CD4-positive, CD25-positive, alpha-beta regulatory T cell (primary cell): ENCODE measurements at regions not wholly inside any gene's neighbourhood (a gene's known extent, or its start where the extent isn't known, plus 50 kb on each side); places are given as distances from the start of the nearest gene placed in this dataset.
"Not testable (repeated sequence)": the region's sequence is repeated elsewhere in the genome, so short reads cannot be mapped to it uniquely, and the experiment has no call there.

Source experiments
- ATAC-seq, 2 donors: fragments of 150-1000 bp; cut with Tn5 transposase; one replicate each; pipeline ENCODE4 v1.10.0; 2021; ENCODE audit warnings: low read depth in 2 of 2, moderate number of reproducible peaks in 2 of 2, moderate library complexity in 1 of 2
- DNase-seq, 3 donors: peaks; one replicate each; pipeline versions ENCODE4 v3.0.0 to v3.0.0-alpha.2; 2012 to 2022; ENCODE audit warnings: mixed read lengths in 1 of 3
- H3K27ac ChIP-seq: one replicate; pipeline ENCODE4 v1.7.0; 2013; ENCODE audit warnings: mild to moderate bottlenecking, low read length; ENCODE audit not compliant: insufficient read depth, poor library complexity, severe bottlenecking
- H3K27me3 ChIP-seq: one replicate; pipeline ENCODE4 v1.7.0; 2013; ENCODE audit warnings: low read length; ENCODE audit not compliant: control insufficient read depth, insufficient read depth
- H3K36me3 ChIP-seq: one replicate; pipeline ENCODE4 v1.7.0; 2013; ENCODE audit warnings: mild to moderate bottlenecking, low read length, moderate library complexity; ENCODE audit not compliant: control insufficient read depth, insufficient read depth
- H3K4me1 ChIP-seq: 2 replicates; pipeline ENCODE4 v1.7.0; 2013; ENCODE audit warnings: mild to moderate bottlenecking, low read length; ENCODE audit not compliant: insufficient read depth, control insufficient read depth, poor library complexity, severe bottlenecking
- H3K4me3 ChIP-seq: one replicate; pipeline ENCODE4 v1.7.0; 2013; ENCODE audit warnings: low read depth, mild to moderate bottlenecking, low read length, moderate library complexity
- H3K9me3 ChIP-seq, 2 experiments: 1 replicate in 1 of 2; 2 replicates in 1 of 2; pipeline ENCODE4 v1.7.0; 2013; ENCODE audit warnings: low read length in 2 of 2, mild to moderate bottlenecking in 1 of 2, moderate library complexity in 1 of 2; ENCODE audit not compliant: control insufficient read depth in 2 of 2
- H3K27ac Mint-ChIP-seq, 3 donors: one replicate each; pipeline ENCODE4 v1.8.0; 2020 to 2022; ENCODE audit warnings: mild to moderate bottlenecking in 3 of 3, mixed read lengths in 3 of 3, moderate library complexity in 2 of 3
- H3K27me3 Mint-ChIP-seq: one replicate; pipeline ENCODE4 v1.8.0; 2022; ENCODE audit warnings: mild to moderate bottlenecking, mixed read lengths
- H3K36me3 Mint-ChIP-seq: one replicate; pipeline ENCODE4 v1.8.0; 2020; ENCODE audit warnings: mixed read lengths
- H3K4me1 Mint-ChIP-seq, 4 donors: one replicate each; pipeline ENCODE4 v1.8.0; 2020 to 2022; ENCODE audit warnings: mixed read lengths in 4 of 4, mild to moderate bottlenecking in 1 of 4
- H3K4me3 Mint-ChIP-seq, 4 donors: one replicate each; pipeline ENCODE4 v1.8.0; 2020 to 2022; ENCODE audit warnings: mild to moderate bottlenecking in 4 of 4, mixed read lengths in 4 of 4, moderate library complexity in 3 of 4
- H3K9me3 Mint-ChIP-seq, 7 donors: one replicate each; pipeline ENCODE4 v1.8.0; 2020 to 2022; ENCODE audit warnings: mixed read lengths in 7 of 7, mild to moderate bottlenecking in 3 of 7, moderate library complexity in 2 of 7

DNA sequence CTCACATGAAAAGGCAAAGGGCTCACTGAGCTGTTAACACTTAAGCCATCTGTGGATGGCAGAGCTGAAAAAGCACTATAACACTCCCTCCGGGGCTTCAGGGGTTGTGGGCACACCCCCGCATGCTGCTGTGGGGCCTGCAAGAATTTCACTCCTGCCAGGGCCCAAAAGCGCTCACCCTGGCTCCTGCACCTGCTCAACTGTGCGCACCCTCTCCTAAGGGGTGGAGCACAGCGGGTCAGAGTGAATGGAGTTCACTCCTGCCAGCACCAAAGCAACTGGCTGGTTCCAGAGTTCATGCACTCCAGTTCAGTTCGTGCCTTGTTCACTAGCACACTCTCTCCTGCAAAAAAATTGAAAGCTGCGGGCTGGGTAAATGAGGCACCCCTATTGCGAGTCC lies 814.2 kb upstream of the SLC39A10 start:
- Mint-ChIP-seq H3K9me3 (peaks cover 0 to 5% (median under 1%) of the 10 kb centered on the region in 7 donors), H3K4me1 (no peaks in the 10 kb centered on the region), H3K27ac (no peak overlapping the region), H3K4me3 (no peak overlapping the region), H3K27me3 (no peaks in the 10 kb centered on the region), H3K36me3 (no peaks in the 10 kb centered on the region)
- no peak overlapping the region for H3K4me3 ChIP-seq
- H3K9me3 ChIP-seq: no peaks in the 10 kb centered on the region
- no peaks in the 10 kb centered on the region for H3K27me3 ChIP-seq
- H3K36me3 ChIP-seq: no peaks in the 10 kb centered on the region
- H3K27ac ChIP-seq: no peak overlapping the region
- no peak for ATAC-seq
- no peaks in the 10 kb centered on the region for H3K4me1 ChIP-seq
- DNase-seq: no peak

DNA sequence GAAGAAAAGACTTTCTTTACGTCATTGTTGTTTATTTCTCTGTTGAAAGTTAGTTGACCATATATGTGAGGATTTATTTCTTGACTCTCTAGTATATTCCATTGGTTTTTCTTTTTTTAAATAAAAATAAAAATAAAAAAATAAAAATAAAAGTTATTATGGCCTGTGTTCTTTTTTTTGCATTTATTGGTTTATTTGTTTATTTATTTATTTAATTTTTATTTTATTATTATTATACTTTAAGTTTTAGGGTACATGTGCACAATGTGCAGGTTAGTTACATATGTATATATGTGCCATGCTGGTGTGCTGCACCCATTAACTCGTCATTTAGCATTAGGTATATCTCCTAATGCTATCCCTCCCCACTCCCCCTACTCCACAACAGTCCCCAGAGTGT lies 822.7 kb upstream of the SLC39A10 start:
- H3K4me1 Mint-ChIP-seq, DNase-seq, H3K9me3 ChIP-seq, H3K4me1 ChIP-seq, H3K27ac Mint-ChIP-seq, H3K27me3 Mint-ChIP-seq, ATAC-seq, H3K4me3 ChIP-seq, H3K4me3 Mint-ChIP-seq, H3K36me3 ChIP-seq, H3K27me3 ChIP-seq, H3K27ac ChIP-seq, H3K9me3 Mint-ChIP-seq, H3K36me3 Mint-ChIP-seq: not testable (repeated sequence)

DNA sequence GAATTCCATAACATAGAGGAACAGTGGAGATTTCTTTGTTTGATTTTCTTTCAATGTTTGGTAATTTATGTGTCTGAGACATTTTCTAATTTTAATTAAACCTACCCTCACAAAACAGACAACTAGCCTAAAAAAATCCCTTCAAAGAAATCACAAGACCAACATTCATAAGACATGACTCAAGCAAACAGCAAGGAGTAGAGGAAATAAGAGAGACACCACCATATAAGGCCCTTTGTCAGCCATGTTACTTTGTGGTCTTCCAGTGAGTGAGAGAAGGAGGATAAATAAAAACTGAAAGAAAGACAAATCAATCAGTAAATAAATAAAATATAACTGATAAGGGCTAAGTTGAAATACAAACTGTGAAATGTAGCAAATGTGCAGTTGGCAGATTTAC lies 830.8 kb upstream of the SLC39A10 start:
- ATAC-seq (no peak), DNase-seq (no peak)
- H3K27ac ChIP-seq: no peak overlapping the region
- H3K27me3 ChIP-seq: no peaks in the 10 kb centered on the region
- H3K9me3 Mint-ChIP-seq: peaks cover 0 to 1% (median 0%) of the 10 kb centered on the region in 7 donors
- H3K36me3 Mint-ChIP-seq: no peaks in the 10 kb centered on the region
- H3K4me3 Mint-ChIP-seq: no peak overlapping the region
- no peaks in the 10 kb centered on the region for H3K36me3 ChIP-seq
- H3K9me3 ChIP-seq: no peaks in the 10 kb centered on the region
- no peaks in the 10 kb centered on the region for H3K27me3 Mint-ChIP-seq
- no peaks in the 10 kb centered on the region for H3K4me1 Mint-ChIP-seq
- no peak overlapping the region for H3K4me3 ChIP-seq
- H3K27ac Mint-ChIP-seq: no peak overlapping the region
- H3K4me1 ChIP-seq: no peaks in the 10 kb centered on the region

DNA sequence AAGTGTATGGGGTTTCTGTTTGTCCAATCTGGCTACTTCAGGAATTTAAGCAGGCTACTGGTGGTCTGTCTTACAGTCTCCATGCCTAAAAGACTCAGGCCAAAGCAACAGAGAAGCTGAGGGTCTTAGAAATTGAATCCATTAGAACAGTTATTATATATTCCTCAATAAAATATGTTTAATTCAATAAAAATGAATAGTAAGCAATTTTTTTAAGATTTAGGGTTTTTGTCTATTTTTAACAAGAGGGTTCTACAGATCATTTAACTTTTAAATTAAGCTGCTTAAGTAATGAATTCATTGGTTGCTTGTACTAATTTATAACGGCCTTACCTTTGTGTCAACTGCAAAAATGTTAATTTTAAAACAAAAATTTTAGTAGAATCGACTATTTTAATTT lies 832.6 kb upstream of the SLC39A10 start:
- H3K4me1 ChIP-seq: no peaks in the 10 kb centered on the region
- Mint-ChIP-seq H3K27ac (no peak overlapping the region), H3K9me3 (peaks cover 0 to 1% (median 0%) of the 10 kb centered on the region in 7 donors), H3K4me3 (no peak overlapping the region), H3K27me3 (no peaks in the 10 kb centered on the region), H3K36me3 (no peaks in the 10 kb centered on the region), H3K4me1 (no peaks in the 10 kb centered on the region)
- H3K4me3 ChIP-seq: no peak overlapping the region
- no peak overlapping the region for H3K27ac ChIP-seq
- DNase-seq (no peak), ATAC-seq (no peak)
- H3K9me3 ChIP-seq: no peaks in the 10 kb centered on the region
- H3K27me3 ChIP-seq: no peaks in the 10 kb centered on the region
- H3K36me3 ChIP-seq: no peaks in the 10 kb centered on the region

DNA sequence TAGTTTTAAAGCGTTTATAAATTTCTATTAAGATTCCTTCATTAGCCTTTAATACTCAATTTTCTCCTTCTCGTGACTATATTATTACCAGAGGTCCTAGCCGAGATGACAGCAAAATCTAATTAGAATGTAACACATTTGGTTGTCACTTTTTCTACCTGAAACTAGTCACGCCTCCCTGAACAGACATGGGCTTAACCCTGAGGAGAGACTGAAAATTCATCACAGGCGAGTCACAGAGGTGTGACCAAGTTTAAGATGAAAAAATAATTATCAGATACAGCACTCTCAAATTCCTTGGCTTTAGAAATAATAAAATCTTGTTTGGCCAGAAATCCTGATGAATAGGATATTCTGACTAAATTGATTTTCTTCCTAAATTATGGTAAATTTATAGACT lies 834.4 kb upstream of the SLC39A10 start:
- DNase-seq: no peak
- no peaks in the 10 kb centered on the region for H3K4me1 Mint-ChIP-seq
- no peaks in the 10 kb centered on the region for H3K27me3 Mint-ChIP-seq
- H3K27ac ChIP-seq: no peak overlapping the region
- no peaks in the 10 kb centered on the region for H3K36me3 ChIP-seq
- peaks cover 0 to 1% (median 0%) of the 10 kb centered on the region in 7 donors for H3K9me3 Mint-ChIP-seq
- ATAC-seq: no peak
- no peaks in the 10 kb centered on the region for H3K4me1 ChIP-seq
- no peak overlapping the region for H3K4me3 ChIP-seq
- H3K36me3 Mint-ChIP-seq: no peaks in the 10 kb centered on the region
- H3K4me3 Mint-ChIP-seq: no peak overlapping the region
- H3K27me3 ChIP-seq: no peaks in the 10 kb centered on the region
- no peaks in the 10 kb centered on the region for H3K9me3 ChIP-seq
- H3K27ac Mint-ChIP-seq: no peak overlapping the region

DNA sequence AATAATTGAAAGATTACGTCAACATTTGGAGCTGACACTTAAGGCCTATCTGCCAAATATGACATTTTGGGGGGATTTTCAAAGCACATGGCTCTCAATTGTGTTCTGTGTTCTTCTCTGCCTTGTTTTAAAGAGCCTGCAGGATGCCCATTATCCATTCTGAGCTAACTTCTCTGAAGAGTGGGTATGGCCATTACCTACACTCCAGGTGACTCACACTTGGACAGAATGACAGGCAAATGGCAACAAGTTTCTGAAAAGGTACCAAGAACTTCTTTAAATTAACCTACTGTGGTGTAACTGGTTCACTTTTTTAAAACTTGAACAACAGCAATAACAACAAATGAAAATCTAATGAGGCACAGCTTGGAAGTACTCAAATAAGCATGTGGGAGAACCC lies 834.9 kb upstream of the SLC39A10 start:
- H3K27ac ChIP-seq: no peak overlapping the region
- Mint-ChIP-seq H3K4me1 (no peaks in the 10 kb centered on the region), H3K4me3 (no peak overlapping the region), H3K36me3 (no peaks in the 10 kb centered on the region), H3K9me3 (peaks cover 0 to 1% (median 0%) of the 10 kb centered on the region in 7 donors), H3K27me3 (no peaks in the 10 kb centered on the region), H3K27ac (no peak overlapping the region)
- H3K27me3 ChIP-seq: no peaks in the 10 kb centered on the region
- H3K9me3 ChIP-seq: no peaks in the 10 kb centered on the region
- H3K4me1 ChIP-seq: no peaks in the 10 kb centered on the region
- no peak overlapping the region for H3K4me3 ChIP-seq
- DNase-seq: no peak
- no peaks in the 10 kb centered on the region for H3K36me3 ChIP-seq
- ATAC-seq: no peak

DNA sequence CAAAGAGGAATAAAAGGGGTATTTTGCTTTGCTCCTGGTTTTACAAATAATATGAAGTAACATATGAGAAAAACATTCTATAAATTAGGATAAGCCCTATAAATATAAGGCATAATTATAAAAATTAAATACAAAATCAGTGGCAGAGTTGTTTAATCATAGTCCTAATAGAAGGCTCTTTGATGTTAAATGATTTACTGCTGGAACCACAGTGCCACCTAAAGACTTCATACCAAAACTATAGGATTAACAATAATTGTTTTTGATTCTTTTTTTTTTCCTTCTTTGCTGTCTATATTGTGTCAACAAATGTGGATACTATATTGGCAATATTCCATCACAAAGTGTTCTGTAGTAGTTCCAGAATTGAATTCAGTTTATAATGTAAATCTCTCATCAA lies 837.7 kb upstream of the SLC39A10 start:
- Histone ChIP-seq H3K27me3 (no peaks in the 10 kb centered on the region), H3K36me3 (no peaks in the 10 kb centered on the region), H3K4me3 (no peak overlapping the region), H3K9me3 (no peaks in the 10 kb centered on the region), H3K27ac (no peak overlapping the region), H3K4me1 (no peaks in the 10 kb centered on the region)
- no peaks in the 10 kb centered on the region for H3K9me3 Mint-ChIP-seq
- ATAC-seq: no peak
- H3K27ac Mint-ChIP-seq: no peak overlapping the region
- no peaks in the 10 kb centered on the region for H3K27me3 Mint-ChIP-seq
- DNase-seq: no peak
- H3K36me3 Mint-ChIP-seq: no peaks in the 10 kb centered on the region
- no peaks in the 10 kb centered on the region for H3K4me1 Mint-ChIP-seq
- H3K4me3 Mint-ChIP-seq: no peak overlapping the region

DNA sequence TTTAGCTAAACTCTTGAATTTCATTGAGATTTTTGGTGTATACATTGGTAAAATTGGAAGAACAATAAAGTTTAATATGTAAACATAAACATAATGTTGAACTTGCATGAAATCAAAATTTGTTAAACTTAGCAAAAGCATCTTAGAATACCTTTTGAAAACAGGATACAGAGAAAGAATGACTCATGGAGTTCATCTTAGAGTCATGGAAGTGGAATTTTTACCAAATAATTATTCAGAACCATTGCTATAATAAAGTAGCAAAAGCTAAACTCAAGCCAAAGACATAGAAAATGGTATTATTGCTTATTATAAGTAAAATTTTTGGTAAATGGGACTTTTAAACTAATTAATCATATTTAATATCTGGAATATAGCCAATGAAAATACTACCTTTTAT lies 841.6 kb upstream of the SLC39A10 start:
- H3K4me3 Mint-ChIP-seq: no peak overlapping the region
- ATAC-seq: no peak
- Histone ChIP-seq H3K27ac (no peak overlapping the region), H3K9me3 (no peaks in the 10 kb centered on the region), H3K4me3 (no peak overlapping the region), H3K4me1 (no peaks in the 10 kb centered on the region), H3K27me3 (no peaks in the 10 kb centered on the region), H3K36me3 (no peaks in the 10 kb centered on the region)
- no peaks in the 10 kb centered on the region for H3K36me3 Mint-ChIP-seq
- peaks cover 0 to 2% (median 0%) of the 10 kb centered on the region in 7 donors for H3K9me3 Mint-ChIP-seq
- H3K27ac Mint-ChIP-seq: no peak overlapping the region
- H3K4me1 Mint-ChIP-seq: no peaks in the 10 kb centered on the region
- H3K27me3 Mint-ChIP-seq: no peaks in the 10 kb centered on the region
- DNase-seq: no peak
